ENCODE measurements at regions not wholly inside any gene's neighbourhood (a gene's known extent, or its start where the extent isn't known, plus 50 kb on each side); places are given as distances from the start of the nearest gene placed in this dataset.
"Not testable (repeated sequence)": the region's sequence is repeated elsewhere in the genome, so short reads cannot be mapped to it uniquely, and the experiment has no call there.

GRCh38 chr15:70242951-70243685, 145.4 kb upstream of the TLE3 start:
- no peak for DNase-seq

- DNase-seq, result no peak
Observed at GRCh38 chr15:70241561-70242320, 144.0 kb upstream of the TLE3 start.

- no peak for DNase-seq
Observed at GRCh38 chr15:70240820-70241430, 143.2 kb upstream of the TLE3 start.

DNA sequence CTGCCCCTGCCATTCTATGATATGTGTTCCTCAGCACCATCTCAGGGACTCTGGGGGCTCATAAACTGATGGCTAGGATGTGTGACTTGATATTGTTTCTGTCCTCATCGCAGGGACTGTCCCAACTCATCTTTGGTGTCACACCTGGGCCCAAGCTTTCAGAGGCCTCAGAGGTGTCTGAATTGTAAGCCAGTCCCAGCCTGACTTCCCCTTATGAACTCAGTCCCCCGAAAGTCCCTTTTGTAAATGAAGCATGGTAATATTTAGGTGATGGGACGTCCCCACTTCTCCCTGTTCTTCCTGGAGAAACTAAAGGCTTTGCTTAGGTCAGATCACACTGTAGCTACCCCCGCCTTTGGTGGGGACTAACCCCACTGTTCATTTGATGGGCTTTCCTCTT, 142.4 kb upstream of the TLE3 start:
- DNase-seq, result no peak

- DNase-seq, result no peak
Observed at GRCh38 chr15:70238917-70239316, 141.2 kb upstream of the TLE3 start.

DNA sequence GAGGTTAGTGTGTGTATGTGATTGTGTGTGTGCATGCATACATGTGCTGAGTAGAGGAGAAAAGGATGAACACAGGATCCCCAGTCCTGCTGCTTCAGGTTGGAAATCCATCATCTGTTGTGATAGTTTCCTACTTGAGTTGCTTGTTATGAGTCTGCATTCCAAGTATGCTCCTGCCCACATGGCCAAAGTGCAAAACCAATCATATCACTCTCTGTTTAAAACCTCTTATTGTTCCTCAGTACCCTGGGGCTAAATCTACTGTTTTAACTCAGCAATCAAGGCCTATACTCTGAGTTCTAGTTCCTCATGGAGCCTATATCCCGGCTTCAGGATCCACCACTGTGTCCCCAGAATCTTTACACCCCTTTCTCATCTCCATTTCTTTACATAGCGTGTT, 139.9 kb upstream of the TLE3 start:
- DNase-seq, result no peak

DNA sequence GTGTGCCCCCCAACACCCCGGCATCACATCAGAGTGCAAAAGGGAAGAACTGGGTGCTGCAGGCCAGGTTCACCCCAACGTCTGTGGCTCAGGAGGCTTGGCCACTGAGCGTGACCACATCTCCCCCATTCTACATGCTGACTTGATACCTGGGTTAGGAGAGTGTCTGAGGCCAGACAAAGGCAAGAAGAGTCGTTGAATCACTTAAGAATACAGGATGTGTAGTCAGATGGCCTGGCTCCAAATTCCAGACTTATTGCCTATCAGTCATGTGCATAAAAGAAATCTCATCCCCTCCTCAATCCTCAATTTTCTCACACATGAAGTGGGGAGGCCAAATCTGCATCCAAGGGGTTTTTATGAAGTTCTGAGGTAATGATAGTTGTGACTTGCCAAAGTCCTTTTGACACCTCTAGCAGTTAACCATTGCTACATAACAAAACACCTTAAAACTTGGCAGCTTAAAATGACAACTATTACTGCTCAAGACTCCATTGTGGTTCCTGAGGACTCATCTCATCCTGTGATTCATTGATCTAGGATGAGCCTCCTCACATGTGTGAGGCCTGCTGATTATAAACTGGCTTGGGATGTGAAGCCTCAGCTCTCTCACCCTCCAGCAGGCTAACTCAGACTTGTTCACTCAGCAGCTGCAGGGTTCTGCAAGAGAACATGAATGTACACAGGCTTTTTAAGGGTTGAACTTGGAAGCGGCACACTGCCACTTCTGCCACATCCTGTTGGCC, 138.8 kb upstream of the TLE3 start:
- no peak for DNase-seq

GRCh38 chr15:70235347-70235746, 137.6 kb upstream of the TLE3 start:
- no peak for DNase-seq

- DNase-seq, result no peak
Observed at GRCh38 chr15:70234256-70234905, 136.7 kb upstream of the TLE3 start.

- DNase-seq, result no peak
Observed at GRCh38 chr15:70231484-70231883, 133.8 kb upstream of the TLE3 start.

DNA sequence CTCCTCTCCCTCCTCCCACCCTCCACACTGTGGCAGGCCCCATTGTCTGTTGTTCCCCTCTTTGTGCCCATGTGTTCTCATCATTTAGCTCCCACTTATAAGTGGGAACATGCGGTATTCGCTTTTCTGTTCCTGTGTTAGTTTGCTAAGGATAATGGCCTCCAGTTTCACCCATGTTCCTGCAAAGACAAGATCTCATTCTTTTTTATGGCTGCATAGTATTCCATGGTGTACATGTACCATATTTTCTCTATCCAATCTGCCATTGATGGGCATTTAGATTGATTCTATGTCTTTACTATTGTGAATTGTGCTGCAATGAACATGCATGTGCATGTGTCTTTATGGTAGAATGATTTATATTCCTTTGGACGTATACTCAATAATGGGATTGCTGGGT, 130.2 kb upstream of the TLE3 start:
- not testable (repeated sequence) for DNase-seq

- DNase-seq, result no peak
Observed at GRCh38 chr15:70227147-70227546, 129.4 kb upstream of the TLE3 start.

DNA sequence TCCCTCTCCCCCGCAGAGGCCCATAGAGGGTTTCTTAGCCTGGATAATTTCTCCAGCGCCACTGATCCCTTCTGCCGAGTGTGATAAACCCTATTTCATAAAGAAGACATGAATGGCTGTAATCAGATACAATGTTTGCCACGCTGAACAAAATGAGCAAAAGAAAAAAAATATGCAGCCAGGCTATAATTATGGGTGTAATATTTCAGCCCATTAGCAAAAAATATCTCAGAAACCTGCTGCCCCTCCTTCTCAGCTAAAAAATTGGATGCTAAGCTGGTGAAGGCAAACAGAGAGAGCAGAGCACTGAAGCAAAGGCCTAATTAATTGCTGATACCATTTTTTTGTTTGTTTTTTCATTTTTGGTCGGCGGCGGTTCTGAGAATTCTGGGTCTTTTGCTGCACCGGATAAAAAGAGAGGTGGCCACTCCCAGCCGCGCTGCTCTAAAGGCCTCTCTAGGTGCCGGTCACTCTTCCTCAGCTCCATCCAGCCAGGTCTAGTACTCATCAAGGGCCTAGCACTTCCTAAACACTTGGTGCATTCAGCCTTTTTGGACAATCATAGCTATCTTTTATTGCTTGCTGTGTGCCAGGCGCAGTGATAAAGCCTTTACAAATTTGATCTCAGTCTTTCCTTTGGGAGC, 128.7 kb upstream of the TLE3 start:
- no peak for DNase-seq

- no peak for DNase-seq
Observed at GRCh38 chr15:70225416-70225815, 127.7 kb upstream of the TLE3 start.

- DNase-seq, result no peak
Observed at GRCh38 chr15:70222606-70223005, 124.9 kb upstream of the TLE3 start.

GRCh38 chr15:70220490-70221096, 122.9 kb upstream of the TLE3 start:
- DNase-seq, result no peak

DNA sequence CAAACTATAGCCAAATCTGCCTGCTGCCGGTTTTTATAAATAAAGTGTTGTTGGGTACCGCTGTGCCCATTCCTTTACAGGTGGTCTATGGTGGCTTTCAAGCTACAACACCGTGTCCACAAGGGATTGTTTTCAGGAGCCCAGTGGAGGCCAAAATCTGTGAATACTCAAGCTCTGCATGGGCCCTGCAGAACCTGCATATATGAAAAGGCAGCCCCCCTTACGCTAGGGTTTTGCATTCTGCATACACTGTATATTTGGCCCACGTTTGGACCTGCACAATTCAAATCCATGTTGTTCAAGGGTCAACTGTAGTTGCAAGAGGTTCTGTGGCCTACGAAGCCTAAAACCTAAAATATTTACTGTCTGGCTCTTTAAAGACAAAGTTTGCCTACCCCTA, 122.2 kb upstream of the TLE3 start:
- DNase-seq, result no peak

- no peak for DNase-seq
Observed at GRCh38 chr15:70219256-70219895, 121.7 kb upstream of the TLE3 start.

GRCh38 chr15:70217226-70218160, 119.8 kb upstream of the TLE3 start:
- DNase-seq, result no peak

DNA sequence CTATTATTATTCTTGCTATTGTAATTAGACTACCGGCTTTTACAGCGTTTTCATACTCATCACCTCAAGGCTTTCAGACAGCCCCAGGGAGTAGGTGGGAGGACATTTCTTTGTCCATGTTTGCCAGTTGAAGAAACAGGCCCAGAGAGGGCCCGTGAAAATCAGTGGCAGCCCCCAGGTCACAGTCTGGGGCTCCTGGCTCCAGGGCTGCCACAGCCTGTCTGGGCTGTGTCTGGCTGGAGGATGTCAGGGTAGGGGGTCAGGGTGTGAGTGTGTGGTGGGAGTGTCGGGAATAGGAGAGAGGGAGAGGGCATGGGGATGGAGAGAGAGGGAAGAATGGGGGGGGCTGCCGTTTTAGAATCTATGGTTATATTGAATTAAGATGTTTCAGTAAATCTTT, 118.2 kb upstream of the TLE3 start:
- no peak for DNase-seq

Measured in bone marrow (tissue), 2 donors.